HG03432 (cell line): ENCODE measurements at regions not wholly inside any gene's neighbourhood (a gene's known extent, or its start where the extent isn't known, plus 50 kb on each side); places are given as distances from the start of the nearest gene placed in this dataset.
A peak's percentile ranks its signal among the peaks of the same experiment; 100 is the strongest.

Source experiments
- ATAC-seq: cut with Tn5 transposase; IDR thresholded peaks from one replicate; pipeline ENCODE4 v1.9.1; 2021; ENCODE audit warnings: mild to moderate bottlenecking, moderate library complexity; ENCODE audit not compliant: unreplicated experiment

DNA sequence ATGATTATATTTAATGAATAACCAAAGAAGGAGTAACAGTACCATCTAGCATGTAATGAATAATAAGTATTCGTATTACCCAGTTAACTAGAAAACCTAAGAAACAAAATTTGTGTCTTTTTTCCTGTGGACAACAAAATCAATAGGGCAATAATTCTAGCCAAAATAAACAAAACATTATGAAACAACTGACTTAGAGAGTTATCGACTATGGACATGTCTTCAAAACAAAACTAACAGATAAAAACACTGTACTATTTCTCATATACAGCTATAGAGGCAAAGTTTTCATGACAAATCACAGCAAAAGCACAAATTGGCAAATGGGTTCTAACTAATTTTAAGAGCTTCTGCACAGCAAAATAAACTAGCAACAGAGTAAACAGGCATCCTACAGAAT is 224.1 kb downstream of the ALX1 start:
- ATAC-seq, result no peak

DNA sequence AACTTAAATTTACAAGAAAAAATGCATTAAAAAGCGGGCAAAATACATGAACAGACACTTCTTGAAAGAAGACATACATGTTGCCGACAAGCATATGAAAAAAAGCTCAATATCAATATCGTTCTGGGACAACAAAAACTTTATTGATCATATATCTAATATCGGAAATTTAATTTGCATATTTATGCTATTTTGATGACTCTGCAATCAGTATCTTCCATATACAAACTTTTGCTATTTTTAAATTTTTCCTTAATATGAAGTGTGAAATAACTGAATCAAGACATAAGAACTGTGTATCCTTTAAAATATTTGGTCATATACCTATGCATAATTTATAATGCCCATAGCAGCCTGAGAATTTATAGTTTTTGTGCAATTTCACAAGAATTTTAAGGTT is 224.6 kb downstream of the ALX1 start:
- no peak for ATAC-seq

DNA sequence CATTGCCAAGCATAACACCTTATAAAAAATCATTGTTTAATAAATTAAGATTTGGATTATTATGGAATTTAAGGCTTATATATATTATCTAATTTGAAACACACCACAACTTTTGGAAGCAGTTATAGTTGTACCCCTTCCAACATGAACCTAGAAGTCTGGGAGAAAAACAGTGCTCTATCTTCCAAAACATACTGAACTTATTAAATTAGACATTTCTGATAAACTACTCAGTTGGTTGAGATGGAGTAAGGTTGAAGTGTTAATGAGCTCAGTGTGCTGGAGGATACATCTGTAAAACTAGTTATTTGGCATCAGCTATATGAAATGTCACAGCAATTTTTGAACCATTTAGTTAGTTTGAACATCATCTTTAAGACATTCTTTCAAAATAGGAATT is 227.4 kb downstream of the ALX1 start:
- ATAC-seq, result no peak

DNA sequence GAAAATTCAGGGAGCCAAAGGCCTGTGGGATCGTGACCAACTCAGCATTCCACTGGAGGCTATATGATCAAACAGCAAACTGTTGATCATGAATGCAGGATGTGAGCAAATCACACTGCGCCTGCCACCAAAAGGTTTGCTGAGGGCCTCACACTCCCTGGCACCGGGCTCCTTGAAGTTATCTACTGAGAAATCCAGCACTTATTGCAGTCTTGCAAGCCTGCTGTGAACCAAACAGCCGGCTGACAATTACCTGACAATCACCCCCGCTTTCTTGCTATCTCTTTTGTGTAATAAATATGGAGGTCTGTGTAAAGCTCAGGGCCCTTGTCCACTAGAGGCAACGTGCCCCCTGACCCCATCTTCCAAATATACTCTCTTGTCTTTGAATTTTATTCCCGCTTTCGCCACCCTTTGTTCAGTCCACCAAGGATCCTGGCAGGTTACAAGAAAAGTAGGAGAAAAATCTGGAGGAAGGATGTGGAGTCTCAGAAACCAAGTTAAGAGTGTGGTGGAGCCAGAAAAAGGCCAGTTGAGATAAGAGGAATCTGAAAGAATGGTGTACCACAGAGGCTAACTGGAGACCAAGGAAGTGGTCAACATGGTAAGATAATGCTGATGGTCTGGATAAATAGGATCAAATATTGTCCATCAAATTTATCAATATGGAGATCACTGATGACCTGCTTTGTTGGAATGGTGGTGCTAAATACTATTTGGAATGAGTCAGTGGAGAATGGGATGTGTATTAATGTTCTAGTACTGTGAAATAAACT is 229.2 kb downstream of the ALX1 start:
- peak; percentile 37 for ATAC-seq

DNA sequence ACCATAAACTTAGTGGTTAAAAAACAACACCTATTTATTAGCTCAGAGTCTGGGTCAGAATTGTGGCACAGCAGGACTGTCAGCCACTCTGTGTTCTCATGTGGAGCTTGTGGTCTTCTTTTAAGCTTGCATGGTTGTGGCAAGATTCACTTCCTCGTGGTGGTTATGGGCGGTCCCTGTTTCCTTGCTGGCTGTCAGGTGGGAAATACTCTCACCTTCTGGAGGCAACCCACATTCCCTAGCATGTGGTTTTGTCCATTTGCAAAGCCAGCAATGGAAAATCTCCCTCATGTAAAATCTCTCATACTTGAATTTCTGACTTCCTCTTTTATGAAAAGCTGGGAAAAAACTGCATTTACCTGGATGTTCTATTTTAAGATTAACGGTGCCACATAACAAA is 229.8 kb downstream of the ALX1 start:
- ATAC-seq, result peak; percentile 98

DNA sequence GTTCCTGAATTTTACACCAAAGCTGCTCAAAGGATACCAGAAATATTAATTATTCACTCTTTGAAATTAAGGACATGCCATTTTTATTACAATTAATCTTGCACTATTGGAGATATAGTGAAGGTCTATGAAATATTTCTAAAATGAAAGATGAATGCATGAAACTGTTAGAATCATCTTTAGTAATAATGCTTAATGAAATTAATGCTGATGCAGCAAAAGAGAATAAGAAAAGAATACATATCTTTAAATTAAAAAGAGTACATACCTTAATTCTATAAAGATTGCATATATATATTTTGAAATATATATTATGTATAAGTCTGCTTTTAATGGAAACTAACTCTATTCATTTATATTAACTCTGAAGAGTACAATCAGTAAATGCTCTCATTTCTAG is 236.0 kb downstream of the ALX1 start:
- no peak for ATAC-seq

DNA sequence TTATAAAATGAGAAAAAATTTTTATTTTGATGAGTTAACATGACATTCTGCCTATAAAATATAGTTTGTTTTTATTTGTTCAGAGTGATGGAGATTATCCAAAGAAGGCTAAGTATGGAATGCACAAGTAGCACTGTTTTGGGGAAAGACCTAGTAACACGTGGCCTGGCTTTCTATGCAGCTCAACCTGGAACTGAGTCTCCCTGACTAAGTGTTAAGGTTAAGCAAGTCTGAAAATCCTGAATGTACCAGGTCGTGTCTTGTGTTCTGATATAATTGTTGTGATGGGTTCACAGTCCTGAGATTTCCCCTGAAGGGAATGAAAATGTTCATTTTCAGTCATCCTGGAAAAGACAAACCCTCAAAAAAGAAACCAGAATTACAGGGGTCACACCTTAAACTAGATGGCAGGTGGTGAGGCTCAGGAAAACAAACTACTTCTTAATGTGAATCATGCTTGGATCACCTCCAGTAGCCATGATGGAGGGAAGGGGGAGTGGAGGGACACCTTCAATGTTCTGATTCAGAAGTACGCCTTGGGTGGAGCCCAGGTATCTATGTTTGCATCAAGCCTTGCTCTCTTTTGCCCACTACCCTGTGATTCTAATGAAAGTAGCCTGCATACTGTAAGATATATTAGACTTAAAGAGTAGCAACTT is 236.8 kb downstream of the ALX1 start:
- ATAC-seq, result no peak

DNA sequence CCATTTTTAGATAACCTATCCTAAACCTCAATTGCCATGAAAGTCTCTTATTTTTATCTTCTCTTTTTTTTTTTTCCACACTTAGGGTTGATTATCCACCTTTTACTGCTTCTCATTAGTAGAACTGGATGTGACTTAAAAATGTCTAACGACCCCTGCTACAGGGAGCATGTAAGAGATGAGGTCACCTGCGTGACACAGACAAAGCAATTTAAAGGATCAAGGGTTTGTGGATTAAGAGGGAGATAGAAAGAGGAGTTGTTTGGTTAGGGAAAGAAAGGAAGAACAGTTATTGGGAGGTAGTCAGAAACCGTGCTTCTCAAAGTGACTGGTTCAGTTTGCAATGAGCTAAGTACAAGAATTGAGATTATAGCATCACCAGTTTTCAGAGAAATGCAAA is 239.1 kb downstream of the ALX1 start:
- ATAC-seq, result no peak

DNA sequence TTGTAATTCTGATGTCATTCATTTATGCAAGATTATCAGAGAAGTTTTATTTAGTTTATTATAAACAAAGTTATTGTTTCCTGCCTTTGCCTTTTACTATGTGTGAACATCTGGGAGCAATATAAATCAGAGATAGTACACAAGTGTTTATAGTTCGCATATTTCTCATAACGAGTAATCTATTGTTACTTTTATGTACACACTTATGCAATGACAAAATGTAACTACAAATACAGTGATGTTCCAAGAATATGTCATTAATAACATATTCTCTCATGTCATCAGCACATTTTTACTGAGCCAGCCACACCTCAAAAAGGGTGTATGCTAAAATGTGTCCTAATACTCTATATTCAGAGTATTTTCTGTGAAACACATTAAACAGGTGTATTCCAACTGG is 243.2 kb downstream of the ALX1 start:
- no peak for ATAC-seq

DNA sequence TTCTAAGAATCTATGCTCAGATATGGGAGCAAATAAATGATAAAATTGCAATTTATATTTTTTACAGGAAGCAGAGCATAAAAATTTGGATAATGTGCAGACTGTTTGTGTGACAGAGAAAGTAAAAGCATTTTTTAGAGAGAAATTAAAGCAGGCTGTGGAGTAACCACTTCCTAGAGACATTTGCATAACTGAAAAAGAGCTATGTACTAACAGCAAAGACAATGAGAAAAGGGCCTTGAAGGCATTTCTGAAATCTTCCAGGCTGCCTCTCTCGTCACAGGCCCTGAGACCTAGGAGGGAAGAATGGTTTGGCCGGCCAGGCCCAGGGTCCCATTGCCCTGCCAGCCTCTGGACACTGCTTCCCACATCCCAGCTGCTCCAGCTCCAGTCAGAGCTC is 247.2 kb downstream of the ALX1 start:
- ATAC-seq, result peak; percentile 73

DNA sequence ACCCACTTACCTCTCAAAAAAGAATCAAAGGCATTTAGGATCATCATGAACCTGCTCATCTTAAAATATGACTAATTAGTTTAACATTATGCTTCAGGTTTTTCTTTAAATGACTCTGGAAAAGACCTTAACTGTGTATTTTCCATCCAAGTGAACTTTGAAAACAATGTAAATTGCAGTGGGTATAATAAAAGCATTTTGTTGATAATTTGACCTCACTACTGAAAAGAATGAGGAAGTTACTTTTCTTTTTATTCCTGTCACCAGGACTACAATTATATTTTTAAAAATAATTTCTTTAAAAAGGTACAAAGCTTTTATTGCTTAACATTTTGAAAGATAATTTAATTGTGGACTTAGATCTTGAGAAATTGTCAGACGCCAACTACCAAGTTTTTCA is 249.9 kb downstream of the ALX1 start:
- no peak for ATAC-seq

DNA sequence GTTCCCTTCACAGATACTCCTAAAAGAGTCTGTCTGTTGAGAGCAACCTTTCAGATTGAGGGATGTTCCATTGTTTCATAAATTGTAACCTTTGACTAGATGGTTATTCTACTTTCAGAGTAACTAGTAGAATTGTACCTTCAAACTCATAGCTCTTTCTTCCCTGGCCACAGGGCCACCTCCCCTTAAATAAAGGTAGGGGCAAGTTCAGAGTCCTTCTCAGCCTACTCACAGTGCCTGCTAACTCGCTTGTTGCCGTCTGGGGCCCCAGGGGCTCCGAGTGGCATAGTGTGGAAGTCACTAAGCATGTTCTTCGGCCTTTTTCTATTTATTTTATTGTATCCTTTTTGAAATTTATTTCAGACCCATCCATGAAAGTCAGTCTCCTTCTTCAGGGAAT is 250.4 kb downstream of the ALX1 start:
- no peak for ATAC-seq

DNA sequence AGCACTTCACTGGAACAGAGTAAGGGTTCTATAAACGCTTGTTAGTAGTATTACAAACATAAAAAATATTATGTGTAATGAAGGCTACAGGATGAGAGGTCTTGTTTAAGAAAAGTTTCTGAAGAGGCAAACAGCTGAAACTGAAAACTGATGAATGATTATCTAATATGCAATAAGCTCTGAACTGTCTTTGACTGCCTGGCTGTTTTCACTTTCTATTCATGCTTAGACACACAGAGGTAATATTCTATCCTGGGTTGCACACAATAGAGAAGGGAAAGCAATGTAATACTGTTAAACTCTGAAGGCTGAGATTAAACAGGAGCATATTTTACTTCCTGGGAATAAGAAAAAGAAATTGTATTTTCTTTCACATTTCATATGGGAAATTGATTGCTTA is 251.3 kb downstream of the ALX1 start:
- peak; percentile 90 for ATAC-seq

DNA sequence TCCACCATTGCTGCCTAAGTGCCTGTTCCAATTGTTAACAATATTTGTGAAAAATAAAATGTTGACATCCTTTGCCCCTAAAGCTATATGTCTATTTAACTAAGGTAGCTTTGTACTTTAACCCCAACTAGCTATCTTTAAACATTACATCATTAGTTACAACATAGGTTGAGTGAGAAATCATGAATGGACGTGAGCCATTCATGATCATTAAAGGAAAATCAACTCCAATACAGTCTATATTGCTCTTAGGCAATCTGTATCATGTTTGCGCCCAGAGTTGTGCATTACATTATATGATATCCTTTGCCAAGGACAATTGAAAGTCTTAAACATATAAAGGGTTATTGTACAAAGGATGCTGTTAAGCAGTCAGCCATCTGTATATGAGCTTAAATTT is 269.6 kb downstream of the ALX1 start:
- ATAC-seq, result no peak

DNA sequence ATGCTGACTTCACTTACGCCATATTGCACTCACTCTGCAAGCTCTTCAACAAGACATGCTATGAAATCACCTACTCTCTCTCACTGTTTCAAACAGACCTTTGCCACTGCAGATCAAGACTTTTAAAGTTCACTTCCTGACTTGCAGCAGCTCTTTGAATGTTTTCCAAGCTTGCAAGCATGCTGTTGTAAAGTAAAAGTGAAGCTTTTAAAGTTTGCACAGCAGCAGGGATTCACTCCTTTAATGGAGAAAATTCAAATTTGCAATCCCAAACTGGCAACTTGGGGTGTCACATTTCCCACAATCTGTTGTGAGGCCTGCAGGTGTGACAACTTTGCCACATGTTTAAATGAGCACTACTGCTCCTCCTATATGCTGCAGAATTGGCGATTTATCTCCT is 270.9 kb downstream of the ALX1 start:
- ATAC-seq, result no peak

DNA sequence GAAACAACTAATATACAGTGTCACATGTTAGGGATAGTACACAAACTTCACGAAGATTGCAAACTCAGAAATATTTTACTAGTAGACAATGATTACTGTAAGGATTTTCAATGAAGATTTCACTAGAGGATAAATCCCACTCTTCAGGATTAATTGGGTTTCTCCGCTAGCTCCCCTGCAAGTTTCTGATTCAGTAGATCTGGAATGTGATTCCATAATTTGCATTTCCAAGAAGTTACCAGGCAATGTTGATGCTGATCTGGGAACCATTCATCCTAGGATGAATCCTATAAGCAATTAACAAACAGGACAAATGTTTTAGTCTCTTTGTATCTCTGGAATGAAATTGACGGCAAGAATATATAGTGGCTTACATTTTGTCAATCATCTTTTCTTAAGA is 272.4 kb downstream of the ALX1 start:
- ATAC-seq, result no peak

DNA sequence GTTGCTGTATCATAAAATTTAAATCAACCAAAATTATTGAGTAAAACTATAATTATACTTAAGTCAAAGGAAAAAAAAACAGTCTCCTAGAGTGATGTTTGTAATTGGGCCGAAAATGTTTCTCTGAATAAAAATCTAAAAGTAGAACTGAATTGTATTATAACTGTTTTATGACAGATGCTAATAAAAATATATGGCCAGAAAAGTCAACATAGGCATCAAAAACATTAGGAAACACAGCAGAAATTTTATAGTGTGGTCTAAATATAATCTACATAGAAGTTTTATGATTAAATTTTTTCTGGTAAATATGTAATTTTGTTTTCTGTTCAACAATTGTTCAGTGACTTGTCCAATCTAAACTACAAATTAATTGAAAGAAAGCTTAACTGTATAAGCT is 277.8 kb downstream of the ALX1 start:
- ATAC-seq, result no peak

DNA sequence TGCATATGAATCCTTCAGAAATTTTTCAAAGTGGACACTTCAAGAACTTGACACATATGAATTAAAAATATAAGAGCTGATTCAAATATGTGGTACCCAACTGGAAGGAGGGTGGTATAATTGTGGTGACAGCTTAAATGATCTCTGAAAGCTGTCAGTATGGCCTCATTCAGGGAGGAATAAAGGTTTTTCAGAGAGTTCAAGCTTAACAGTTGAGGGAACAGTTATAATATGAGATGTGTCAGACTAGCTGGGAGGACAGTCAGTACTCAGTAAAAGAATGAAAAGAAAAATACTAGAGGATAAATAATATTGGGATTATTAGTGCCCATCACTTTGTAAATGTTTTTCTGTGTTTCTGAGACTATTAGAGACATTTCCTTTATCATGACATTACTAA is 277.5 kb downstream of the RASSF9 start:
- no peak for ATAC-seq

DNA sequence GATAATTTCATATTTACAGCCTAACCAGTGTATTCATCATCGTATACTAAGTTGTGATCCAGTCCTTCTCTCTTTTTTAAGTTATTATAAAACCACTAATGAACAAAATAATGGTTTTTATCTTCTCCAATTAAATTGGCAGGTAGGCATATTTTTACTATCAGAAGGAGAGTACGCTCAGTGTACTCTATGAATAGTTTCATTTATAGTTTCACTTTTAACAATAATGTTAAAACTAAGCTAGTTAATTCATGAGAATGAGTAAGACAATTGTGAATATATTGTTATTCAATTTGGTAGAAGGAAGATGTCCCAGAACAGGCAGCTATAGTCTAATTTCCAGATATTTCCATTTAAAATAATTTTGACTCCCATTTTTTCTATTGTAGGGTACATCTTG is 277.1 kb downstream of the RASSF9 start:
- no peak for ATAC-seq

DNA sequence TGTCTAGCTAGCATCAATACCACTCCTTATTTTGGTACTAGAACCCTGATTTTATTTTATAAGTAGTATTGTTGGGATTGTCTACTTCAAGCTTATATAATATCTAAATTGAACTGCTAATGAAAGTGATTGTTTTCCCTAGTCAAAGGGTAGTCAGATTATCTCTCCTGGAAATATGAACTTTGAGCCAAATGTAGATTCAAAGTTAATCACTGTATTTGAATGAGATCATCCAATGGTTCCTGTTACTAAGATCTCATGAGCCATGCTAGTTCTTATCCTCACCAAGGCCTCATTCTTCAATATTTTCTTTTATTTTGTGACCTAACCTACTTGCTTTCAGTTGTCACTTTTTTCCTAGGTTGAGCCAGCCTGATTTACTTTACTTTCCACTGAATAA is 276.7 kb downstream of the RASSF9 start:
- ATAC-seq, result no peak

DNA sequence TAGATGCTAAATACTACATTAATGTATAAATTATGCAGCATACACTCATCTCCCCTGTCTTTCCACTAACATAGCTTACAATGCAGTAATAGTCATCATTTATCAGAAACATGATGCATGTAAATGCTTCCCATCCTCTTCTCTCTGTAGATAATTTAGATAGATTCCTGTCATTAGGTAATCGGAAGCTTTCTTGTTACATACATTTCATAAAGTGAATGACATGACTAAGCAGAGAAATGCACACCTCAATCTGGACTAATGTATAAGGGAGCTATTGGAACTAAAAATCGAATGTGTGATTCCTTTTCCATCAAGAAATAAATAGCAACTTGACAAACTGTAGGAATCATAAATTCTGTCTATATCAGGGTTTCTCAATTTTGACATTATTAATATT is 273.4 kb downstream of the RASSF9 start:
- ATAC-seq, result no peak

DNA sequence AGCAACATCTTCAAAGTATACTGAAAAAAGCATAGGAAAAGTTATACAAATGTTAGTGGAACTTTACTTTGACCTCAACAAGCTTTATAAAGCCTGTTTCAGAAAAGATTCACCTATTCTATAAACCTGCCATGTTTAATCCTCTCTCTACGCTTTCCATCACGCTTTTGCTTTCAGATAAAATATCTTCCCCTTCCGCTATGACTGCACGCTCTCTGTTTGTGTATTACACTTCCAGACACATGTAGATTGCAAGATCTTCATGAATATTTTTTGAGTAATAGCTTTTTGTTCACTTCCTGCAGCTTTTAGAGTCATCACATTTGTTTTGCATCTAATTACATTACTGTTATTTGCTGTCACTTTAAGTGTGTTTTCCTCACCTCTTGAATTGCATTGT is 271.4 kb downstream of the RASSF9 start:
- no peak for ATAC-seq
